Germinal center (tissue), 1 donor: ENCODE measurements at regions not wholly inside any gene's neighbourhood (a gene's known extent, or its start where the extent isn't known, plus 50 kb on each side); places are given as distances from the start of the nearest gene placed in this dataset.

Experiments used
- DNase-seq: peaks from one replicate; pipeline ENCODE4 v3.0.0; 2012; ENCODE audit warnings: mixed read lengths, low spot score

DNA sequence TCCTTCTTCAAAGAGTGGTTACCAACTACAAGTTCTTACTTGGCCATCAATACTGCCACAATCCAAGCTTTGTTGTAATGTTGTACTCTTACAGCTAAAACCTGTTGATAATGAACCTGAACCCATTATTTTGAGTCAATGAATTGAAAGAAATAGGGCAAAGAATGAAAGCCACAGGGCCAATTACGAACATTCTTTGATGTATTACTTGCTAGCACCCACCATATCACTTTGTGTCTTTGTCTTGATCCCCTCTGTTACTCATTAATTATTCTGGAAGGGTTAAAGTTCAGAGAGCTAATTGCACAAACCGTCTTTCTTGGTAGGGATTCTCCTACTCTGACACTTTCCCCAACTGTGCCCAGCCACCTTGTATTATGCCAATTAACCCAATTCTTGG, 53.2 kb upstream of the TFEC start:
- no peak for DNase-seq

DNA sequence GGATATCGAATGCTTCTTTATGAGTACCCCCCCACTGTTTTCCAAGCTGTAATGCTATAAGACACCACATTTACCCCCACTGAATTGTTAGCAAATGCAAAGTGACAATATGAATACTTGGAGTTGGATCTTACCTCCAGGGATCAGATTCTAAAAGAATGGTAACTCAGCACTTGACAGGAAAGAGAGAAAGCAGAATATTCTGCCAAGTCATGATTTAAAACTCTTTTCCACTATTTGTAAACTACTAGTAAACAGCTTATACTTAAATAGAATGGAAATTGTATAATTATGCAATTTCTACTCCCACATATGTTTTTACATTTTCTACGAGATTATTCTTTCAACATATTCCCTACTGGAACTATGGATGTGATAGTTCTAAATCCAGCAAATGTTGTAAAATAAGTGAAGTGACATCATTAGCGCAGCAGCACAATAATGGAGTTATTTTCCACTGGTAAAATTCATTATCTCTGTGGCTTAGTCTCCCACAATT, 56.0 kb upstream of the TFEC start:
- DNase-seq = no peak

DNA sequence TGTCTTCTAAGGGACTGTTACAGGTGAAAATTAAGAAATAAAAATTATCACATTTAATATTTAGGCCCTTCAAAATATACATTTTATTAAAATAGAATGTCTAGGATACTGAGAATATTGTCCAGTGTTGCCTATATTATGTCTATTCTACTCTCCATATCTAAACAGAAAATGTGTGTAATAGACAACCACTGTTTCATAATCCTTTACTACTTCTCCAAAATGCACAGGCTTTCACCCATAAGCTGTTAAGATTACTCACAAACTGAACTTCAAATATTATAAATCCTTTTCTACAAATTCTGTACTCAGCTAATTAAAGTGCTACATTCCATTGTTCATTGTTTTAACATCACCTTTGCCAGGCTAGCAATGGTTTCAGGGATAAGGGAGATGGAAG, 56.7 kb upstream of the TFEC start:
- DNase-seq = no peak

- DNase-seq = no peak
Measured at GRCh38 chr7:116087984-116088383, 57.4 kb upstream of the TFEC start.

DNA sequence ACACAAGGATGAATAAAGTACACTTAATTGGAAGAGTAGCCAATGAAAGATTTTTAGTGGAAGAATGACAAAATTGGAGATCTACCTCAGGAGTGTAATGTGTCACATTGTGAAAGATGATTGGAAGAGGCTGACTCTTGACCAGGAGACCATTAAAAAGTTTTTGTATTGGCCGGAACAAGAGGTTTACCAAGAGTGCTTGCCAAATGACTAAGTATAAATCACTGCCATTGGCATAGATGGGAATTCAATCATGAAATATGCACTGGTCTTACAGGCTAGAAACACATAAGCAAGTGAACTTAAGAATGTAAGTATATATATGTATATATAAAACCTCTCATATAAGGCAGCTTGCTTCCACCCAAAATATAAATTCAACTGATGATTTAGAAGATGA, 58.7 kb upstream of the TFEC start:
- DNase-seq = no peak

- DNase-seq = no peak
Measured at GRCh38 chr7:116093516-116094301, 63.1 kb upstream of the TFEC start.

DNA sequence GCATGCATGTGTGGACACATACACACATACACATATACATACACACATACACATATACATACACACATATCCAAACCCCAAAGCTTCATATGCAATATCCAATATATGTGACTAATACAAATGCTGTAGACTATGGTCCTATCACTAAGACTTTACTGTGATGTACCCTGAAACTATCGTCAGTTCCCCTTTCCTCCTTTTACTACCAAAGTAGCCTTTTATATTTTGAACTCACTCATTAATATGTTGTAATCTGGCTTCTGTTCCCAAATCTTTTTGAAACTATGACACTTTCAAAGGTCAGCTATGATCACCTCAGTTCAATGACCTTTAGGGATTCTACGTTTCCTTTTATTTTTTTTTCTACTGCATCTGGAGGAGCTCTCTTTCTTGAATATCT, 64.8 kb upstream of the TFEC start:
- no peak for DNase-seq

DNA sequence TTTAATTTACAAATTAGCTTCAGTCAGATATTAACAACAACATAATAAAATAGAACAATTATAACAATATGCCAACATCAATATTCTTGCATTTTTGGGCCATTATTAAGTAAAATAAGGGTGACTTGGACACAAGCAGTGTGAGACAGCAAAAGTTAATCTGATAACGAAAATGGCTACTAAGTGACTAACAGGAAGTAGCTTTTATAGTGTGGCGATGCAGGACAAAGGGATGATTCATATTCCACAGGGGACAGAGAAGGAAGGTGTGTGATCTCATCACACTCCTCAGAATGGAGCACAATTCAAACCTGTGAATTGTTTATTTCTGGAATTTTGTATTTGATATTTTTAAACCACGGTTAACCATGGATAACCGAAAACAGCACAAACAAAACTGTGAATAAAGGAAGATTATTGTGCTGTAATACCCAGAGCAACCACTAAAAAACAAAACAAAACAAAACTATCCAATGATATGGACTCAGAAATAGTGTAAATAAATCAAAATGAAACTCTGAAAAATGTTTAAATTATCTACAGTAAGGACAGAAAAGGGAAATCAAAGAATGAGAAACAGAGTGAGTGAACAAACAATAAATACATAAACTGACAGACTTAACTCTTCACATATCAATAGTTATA, 66.9 kb upstream of the TFEC start:
- no peak for DNase-seq

- no peak for DNase-seq
Measured at GRCh38 chr7:116098175-116098574, 67.6 kb upstream of the TFEC start.

DNA sequence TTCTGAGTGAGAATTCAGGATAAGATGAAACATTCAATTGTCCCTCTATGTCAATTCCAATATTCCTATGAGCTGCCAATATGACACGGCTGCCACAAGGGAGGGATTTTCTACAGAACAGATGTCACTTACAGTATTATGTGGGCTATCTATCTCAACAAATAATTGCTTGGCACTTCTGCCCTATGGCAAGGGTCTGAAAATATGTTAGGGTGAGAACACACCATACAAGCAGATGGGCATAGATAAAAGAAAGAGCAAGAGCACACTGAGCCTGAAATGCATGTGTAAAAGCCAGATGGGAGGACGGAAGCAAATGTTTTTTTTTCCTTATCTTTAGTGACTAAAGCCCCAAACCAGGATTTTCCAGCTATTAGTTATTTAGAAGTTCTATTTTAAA, 70.1 kb upstream of the TFEC start:
- no peak for DNase-seq

DNA sequence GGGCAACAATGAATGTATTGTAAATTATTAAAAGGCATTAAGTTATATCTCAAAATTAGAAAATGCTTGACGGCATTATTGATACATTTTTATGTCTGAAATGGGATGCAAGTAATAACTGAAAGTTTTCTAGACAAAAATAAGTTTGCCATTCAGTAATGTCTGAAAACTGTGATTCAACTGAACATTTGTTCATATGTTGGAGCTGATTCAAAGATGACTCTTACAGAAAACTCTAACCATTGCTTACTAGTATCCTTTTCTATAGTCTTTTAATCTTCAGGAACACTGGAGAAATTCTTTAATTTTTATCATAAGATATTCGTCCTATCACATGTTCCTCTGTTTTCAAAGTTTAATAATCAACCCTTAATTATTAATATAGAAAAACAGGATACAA, 71.1 kb upstream of the TFEC start:
- DNase-seq = no peak

DNA sequence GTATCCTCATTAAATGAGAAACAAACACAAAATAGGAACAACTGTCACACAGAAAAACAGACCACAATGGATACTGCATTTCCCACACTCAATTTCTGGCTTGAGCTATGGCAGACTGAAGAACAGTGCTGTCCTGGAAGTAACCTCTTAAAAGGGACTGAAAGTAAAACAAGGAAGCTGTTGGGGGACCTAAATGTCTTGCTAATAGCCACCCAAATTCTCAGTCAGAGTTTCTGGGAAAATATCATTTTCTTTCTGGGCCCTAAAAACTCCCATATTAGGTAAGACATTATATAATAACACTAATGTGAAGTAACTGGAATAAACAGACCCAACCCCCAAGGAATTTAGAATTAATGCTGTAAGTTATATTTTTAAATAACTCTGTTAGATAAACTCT, 80.9 kb upstream of the TFEC start:
- no peak for DNase-seq

GRCh38 chr7:116113310-116113709, 82.7 kb upstream of the TFEC start:
- no peak for DNase-seq

GRCh38 chr7:116120839-116121238, 89.5 kb upstream of the TES start:
- no peak for DNase-seq

- peak; percentile 6 for DNase-seq
Measured at GRCh38 chr7:116122972-116123595, 87.3 kb upstream of the TES start.

DNA sequence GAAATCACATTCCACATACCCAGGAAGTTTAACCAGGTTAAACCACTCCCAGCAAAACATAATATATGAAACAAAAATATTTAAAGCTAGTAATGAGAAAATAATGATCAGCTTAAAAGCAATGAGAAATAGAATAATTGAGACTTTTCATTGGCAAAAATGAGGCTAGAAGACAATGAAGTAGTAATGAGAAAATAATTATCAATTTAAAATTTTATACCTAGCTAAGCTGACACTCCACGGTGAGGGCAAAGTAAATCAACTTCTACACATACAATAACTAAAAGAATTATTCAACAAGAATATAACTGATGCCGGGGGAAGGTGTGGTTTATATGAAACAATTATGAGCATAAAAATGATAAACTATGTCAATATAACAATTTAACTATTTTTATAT, 82.2 kb upstream of the TES start:
- DNase-seq = no peak

DNA sequence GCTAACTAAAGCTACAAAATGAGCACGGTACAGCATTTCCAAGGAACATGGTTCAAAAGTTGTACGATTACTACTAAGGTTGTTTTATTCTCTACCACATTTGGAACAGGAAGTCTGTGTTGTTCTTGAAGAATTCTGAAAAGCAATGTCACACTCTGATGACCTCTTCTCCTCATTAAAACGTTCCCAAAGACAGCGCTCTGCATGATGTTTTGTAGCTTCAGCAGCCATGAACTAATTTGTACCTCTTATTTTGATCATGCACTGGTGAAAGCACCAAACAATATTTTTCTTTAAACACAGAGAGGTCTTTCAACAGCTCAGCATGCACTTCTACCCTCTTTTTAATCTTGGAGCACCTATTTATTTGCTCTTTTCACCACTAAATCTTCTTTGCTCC, 75.0 kb upstream of the TES start:
- no peak for DNase-seq

DNA sequence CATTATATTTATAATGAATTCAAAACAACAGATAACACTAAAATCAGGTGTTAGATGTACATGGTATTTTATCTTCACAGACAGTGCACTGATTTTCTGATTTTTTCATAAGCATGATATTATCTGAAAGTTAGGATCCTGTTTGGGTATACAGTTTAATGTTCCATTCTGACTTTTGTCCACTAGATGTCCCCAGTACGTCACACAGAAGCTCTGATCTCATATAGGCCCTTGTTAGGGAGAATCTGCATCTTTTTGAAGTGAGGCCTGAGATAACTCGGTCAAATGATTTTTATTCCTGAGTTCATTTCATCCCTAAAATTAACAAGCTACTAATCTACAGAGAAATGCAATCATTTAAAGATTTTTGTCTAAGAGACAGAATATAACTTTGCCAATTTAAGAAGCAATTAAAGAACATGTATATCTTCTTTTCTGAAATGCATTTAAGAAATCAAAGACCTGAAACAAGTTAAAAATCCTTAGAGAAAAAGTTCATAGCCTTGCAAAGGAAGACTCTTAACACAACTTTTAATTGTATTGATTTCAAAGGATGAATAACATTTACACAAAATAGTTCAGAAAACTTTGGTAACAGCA, 72.0 kb upstream of the TES start:
- DNase-seq = peak; percentile 53

DNA sequence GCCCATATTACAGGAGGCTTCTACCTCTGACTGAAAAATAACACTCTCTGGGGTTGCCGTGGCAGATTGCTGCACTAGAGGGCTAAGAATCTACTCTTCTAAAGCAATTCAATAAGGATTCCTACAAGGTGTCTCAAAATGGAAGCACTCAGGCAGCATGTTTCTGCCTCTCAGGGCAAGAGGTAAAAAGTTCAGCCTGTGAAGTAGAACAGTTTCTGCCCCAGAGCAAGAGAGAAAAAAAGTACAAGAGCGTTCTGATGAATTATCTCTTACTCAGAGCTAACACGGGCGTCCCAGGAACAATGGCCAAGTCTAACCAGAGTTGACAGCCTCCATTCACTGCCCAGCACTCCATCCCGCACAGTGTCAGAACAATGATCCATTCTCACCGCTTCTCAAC, 71.3 kb upstream of the TES start:
- DNase-seq = no peak

DNA sequence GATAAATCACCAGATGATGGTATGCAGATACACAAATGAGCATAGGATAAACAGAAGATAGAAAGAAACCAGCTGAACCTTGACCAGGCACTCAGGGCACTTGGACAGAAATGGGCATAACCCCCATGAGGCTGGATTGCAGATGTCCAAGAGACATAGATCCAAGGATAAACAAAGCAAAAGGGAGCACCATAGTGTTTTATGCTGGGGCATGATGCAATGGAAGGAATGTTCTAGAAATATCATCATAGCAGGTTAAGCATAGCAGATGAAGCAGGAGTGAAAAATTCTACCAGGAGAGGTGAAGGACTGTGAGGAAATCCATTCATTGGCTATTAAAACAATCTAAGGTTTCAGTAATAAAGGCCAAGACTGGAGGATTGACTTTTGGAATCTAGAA, 70.5 kb upstream of the TES start:
- DNase-seq = no peak

DNA sequence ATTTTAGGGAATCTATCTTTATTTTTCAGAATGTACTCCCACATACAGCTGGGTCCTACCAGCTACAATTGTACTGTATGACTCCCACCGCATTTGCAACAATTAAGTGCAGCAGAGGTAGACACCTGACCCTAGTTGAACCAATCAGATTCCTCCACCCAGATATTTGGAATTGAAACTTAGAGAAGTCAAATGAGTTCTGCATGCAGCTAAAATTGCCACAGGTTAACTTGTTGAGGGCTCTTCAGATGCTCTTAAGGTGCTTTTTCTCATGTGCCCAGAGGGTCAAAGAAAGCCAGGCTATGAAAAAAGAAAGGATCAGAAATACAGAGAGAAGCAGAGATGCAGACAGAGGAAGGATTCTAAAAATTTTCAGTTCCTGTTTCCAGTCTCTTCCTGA, 68.0 kb upstream of the TES start:
- DNase-seq = no peak

DNA sequence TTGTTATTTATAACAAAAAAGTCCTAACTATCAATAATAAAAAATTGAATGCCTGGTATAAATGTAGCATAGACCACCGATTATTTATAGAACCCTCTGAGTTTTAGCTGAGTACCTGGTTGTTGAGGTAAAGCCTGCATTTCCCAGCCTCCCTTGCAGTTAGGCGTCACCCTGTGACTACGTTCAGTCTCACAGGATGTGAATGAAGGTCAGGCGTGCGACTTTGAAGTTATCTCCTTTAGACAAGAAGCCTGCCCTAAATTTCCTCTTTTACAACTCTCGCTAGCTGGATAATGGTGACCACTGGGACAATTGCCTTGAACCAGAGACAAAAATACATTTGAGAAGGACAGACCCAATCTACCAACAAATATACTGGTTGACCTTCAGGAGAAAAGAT, 67.5 kb upstream of the TES start:
- DNase-seq = no peak

DNA sequence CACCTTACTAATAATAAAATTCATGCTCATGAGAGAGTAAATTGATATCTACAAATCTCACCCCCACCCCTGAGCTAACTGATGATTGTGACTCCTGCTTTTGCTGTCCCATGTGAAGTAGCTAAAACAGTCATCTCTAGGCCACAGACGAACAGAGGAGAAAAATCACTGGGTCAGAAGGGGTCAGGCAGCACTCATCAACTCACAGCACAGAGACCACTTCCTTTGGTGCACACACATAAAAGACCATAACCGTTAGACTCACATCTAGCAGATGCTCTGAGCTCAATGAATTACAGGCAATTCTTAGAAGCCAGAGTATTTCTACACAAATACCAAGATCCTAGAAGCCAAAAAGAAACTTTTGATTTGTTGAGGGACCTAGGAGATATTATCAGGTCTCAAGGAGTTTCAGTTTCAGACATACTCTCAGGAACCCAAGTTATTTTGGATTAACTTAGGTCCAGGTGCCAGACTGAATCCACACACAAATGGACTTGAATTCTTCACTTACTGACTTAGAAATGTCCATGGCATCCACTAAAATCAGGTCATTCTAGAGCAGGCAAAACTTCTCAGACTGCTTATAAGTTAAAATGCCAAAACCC, 65.0 kb upstream of the TES start:
- DNase-seq = no peak
